Natural killer cell (primary cell): ENCODE measurements at regions not wholly inside any gene's neighbourhood (a gene's known extent, or its start where the extent isn't known, plus 50 kb on each side); places are given as distances from the start of the nearest gene placed in this dataset.
A peak's percentile ranks its signal among the peaks of the same experiment; 100 is the strongest.

Source experiments
- ATAC-seq, 3 donors: fragments of 150-1000 bp in 2 of 3; fragments of 200-7000 bp in 1 of 3; cut with Tn5 transposase; 1 replicate in 1 of 3; 2 replicates in 2 of 3; pipeline ENCODE4 v1.10.0; 2021; ENCODE audit warnings: mild to moderate bottlenecking in 2 of 3, moderate library complexity in 2 of 3
- DNase-seq, 2 donors: peaks; one replicate each; pipeline versions ENCODE4 v3.0.0 to v3.0.0-alpha.2; 2013 to 2021; ENCODE audit warnings: mixed read lengths in 1 of 2
- H3K27ac ChIP-seq: one replicate; pipeline ENCODE4 v1.5.1; 2013; ENCODE audit warnings: mild to moderate bottlenecking, low read length
- H3K27me3 ChIP-seq: one replicate; pipeline ENCODE4 v1.6.1; 2013; ENCODE audit warnings: low read length; ENCODE audit not compliant: control insufficient read depth, insufficient read depth
- H3K36me3 ChIP-seq: one replicate; pipeline ENCODE4 v1.6.1; 2013; ENCODE audit warnings: low read length; ENCODE audit not compliant: control insufficient read depth, insufficient read depth
- H3K4me1 ChIP-seq: one replicate; pipeline ENCODE4 v1.6.1; 2013; ENCODE audit warnings: low read length; ENCODE audit not compliant: control insufficient read depth, insufficient read depth
- H3K4me3 ChIP-seq: one replicate; pipeline ENCODE4 v1.5.1; 2013; ENCODE audit warnings: low read length
- H3K9me3 ChIP-seq: one replicate; pipeline ENCODE4 v1.6.1; 2013; ENCODE audit warnings: low read length; ENCODE audit not compliant: control insufficient read depth, insufficient read depth
- H3K27ac Mint-ChIP-seq, 2 donors: one replicate each; pipeline ENCODE4 v1.8.0; 2022; ENCODE audit warnings: mild to moderate bottlenecking in 2 of 2, mixed read lengths in 2 of 2, moderate library complexity in 1 of 2
- H3K27me3 Mint-ChIP-seq, 2 donors: one replicate each; pipeline ENCODE4 v1.8.0; 2022; ENCODE audit warnings: low read depth in 2 of 2, mixed read lengths in 2 of 2
- H3K36me3 Mint-ChIP-seq: one replicate; pipeline ENCODE4 v1.8.0; 2022; ENCODE audit warnings: mixed read lengths
- H3K4me1 Mint-ChIP-seq, 2 donors: one replicate each; pipeline ENCODE4 v1.8.0; 2022; ENCODE audit warnings: mixed read lengths in 2 of 2
- H3K4me3 Mint-ChIP-seq: one replicate; pipeline ENCODE4 v1.8.0; 2022; ENCODE audit warnings: mild to moderate bottlenecking, moderate library complexity, mixed read lengths
- H3K9me3 Mint-ChIP-seq, 2 donors: one replicate each; pipeline ENCODE4 v1.8.0; 2022; ENCODE audit warnings: mixed read lengths in 2 of 2
- CTCF ChIP-seq: fragments of 200-600 bp; IDR thresholded peaks from one replicate; pipeline ENCODE4 v1.8.0; 2022; ENCODE audit warnings: antibody characterized with exemption
- WGBS: methylation state at CpG from one replicate; pipeline ENCODE4 v1.1.7; 2013; ENCODE audit warnings: missing lambda C conversion rate; ENCODE audit not compliant: insufficient coverage; 5-methylcytosine and 5-hydroxymethylcytosine counted together
- intact Hi-C: fragments of 100-400 bp; cut with micrococcal nuclease; formaldehyde crosslinking; loops from one replicate; pipeline ENCODE4 v1.14.2; 2022

GRCh38 chr2:7861910-7862702 is 819.8 kb upstream of the ID2 start:
- no peak for TF ChIP-seq CTCF
- no peaks in the 10 kb centered on the region for H3K9me3 Mint-ChIP-seq
- ATAC-seq (no peak), DNase-seq (no peak)
- H3K4me3 ChIP-seq, result no peak overlapping the region
- no peaks in the 10 kb centered on the region for H3K9me3 ChIP-seq
- no peaks in the 10 kb centered on the region for H3K27me3 ChIP-seq
- 92% methylated on average over 8 of the region's 8 CpGs for WGBS
- peaks cover 0 to 6% of the 10 kb centered on the region in 2 donors for H3K4me1 Mint-ChIP-seq
- H3K36me3 ChIP-seq, result no peaks in the 10 kb centered on the region
- H3K4me1 ChIP-seq, result no peaks in the 10 kb centered on the region
- no peaks in the 10 kb centered on the region for H3K36me3 Mint-ChIP-seq
- H3K4me3 Mint-ChIP-seq, result no peak overlapping the region
- no peak overlapping the region for H3K27ac Mint-ChIP-seq
- intact Hi-C loops, result no loop called here
- H3K27me3 Mint-ChIP-seq, result peaks cover 0 to 9% of the 10 kb centered on the region in 2 donors
- H3K27ac ChIP-seq, result no peak overlapping the region

GRCh38 chr2:7866104-7866503 is 815.8 kb upstream of the ID2 start:
- ATAC-seq, result no peak
- H3K27ac ChIP-seq, result no peak overlapping the region

GRCh38 chr2:7866825-7867224 is 815.0 kb upstream of the ID2 start:
- DNase-seq, result no peak
- TF ChIP-seq CTCF, result no peak
- intact Hi-C loops, result no loop called here
- Mint-ChIP-seq H3K9me3 (no peaks in the 10 kb centered on the region), H3K27me3 (peaks cover 0 to 9% of the 10 kb centered on the region in 2 donors), H3K4me3 (no peak overlapping the region), H3K36me3 (no peaks in the 10 kb centered on the region), H3K4me1 (no peaks in the 10 kb centered on the region), H3K27ac (no peak overlapping the region)
- 77% methylated on average over 2 of the region's 2 CpGs for WGBS
- Histone ChIP-seq H3K9me3 (no peaks in the 10 kb centered on the region), H3K27me3 (no peaks in the 10 kb centered on the region), H3K4me3 (no peak overlapping the region), H3K27ac (no peak overlapping the region), H3K36me3 (no peaks in the 10 kb centered on the region), H3K4me1 (no peaks in the 10 kb centered on the region)
- ATAC-seq, result peak in 1 of 3 donors; percentile 16

More at GRCh38 chr2:7866104-7866503, 815.8 kb upstream of the ID2 start:
- intact Hi-C loops, result no loop called here
- no peaks in the 10 kb centered on the region for H3K4me1 ChIP-seq
- no peak overlapping the region for H3K27ac Mint-ChIP-seq
- H3K4me3 ChIP-seq, result no peak overlapping the region
- H3K4me3 Mint-ChIP-seq, result no peak overlapping the region
- 82% methylated on average over 2 of the region's 3 CpGs for WGBS
- H3K4me1 Mint-ChIP-seq, result no peaks in the 10 kb centered on the region
- no peaks in the 10 kb centered on the region for H3K9me3 ChIP-seq
- no peak for TF ChIP-seq CTCF
- DNase-seq, result no peak
- H3K9me3 Mint-ChIP-seq, result no peaks in the 10 kb centered on the region
- H3K36me3 ChIP-seq, result no peaks in the 10 kb centered on the region
- peaks cover 0 to 9% of the 10 kb centered on the region in 2 donors for H3K27me3 Mint-ChIP-seq
- no peaks in the 10 kb centered on the region for H3K36me3 Mint-ChIP-seq
- no peaks in the 10 kb centered on the region for H3K27me3 ChIP-seq

GRCh38 chr2:7867867-7868266 is 814.0 kb upstream of the ID2 start:
- Histone ChIP-seq H3K27me3 (no peaks in the 10 kb centered on the region), H3K9me3 (no peaks in the 10 kb centered on the region), H3K4me3 (no peak overlapping the region), H3K4me1 (no peaks in the 10 kb centered on the region), H3K36me3 (no peaks in the 10 kb centered on the region), H3K27ac (no peak overlapping the region)
- ATAC-seq, result peak in 2 of 3 donors; percentile 30 to 72
- Mint-ChIP-seq H3K4me3 (no peak overlapping the region), H3K4me1 (no peaks in the 10 kb centered on the region), H3K36me3 (no peaks in the 10 kb centered on the region), H3K9me3 (no peaks in the 10 kb centered on the region), H3K27ac (no peak overlapping the region), H3K27me3 (peaks cover 0 to 9% of the 10 kb centered on the region in 2 donors)
- WGBS, result 40% methylated on average over 1 of the region's 2 CpGs
- TF ChIP-seq CTCF, result no peak
- intact Hi-C loops, result no loop called here
- peak in 1 of 2 donors; percentile 16 for DNase-seq
